Thoracic aorta (tissue), 2 donors: ENCODE measurements at regions not wholly inside any gene's neighbourhood (a gene's known extent, or its start where the extent isn't known, plus 50 kb on each side); places are given as distances from the start of the nearest gene placed in this dataset.

Experiments
- ATAC-seq: fragments of 150-250 bp; one replicate; pipeline ENCODE4 v1.8.0; 2017; ENCODE audit warnings: low read depth; ENCODE audit not compliant: insufficient number of reproducible peaks, low FRiP score
- DNase-seq: peaks from one replicate; pipeline ENCODE4 v3.0.0-alpha.2; 2020; ENCODE audit warnings: low spot score
- H3K27ac ChIP-seq, 2 donors: fragments of 200-600 bp; sonication (generic); 1 replicate in 1 of 2; 2 replicates in 1 of 2; pipeline ENCODE4 v1.5.1; 2016; ENCODE audit warnings: mild to moderate bottlenecking in 2 of 2, moderate library complexity in 2 of 2
- H3K27me3 ChIP-seq: fragments of 200-600 bp; sonication (generic); replicated peaks from 2 replicates; pipeline ENCODE4 v1.6.0; 2016; ENCODE audit warnings: mild to moderate bottlenecking; ENCODE audit not compliant: insufficient read depth
- H3K36me3 ChIP-seq: fragments of 200-600 bp; sonication (generic); one replicate; pipeline ENCODE4 v1.5.1; 2016
- H3K4me1 ChIP-seq, 2 donors: fragments of 200-600 bp; sonication (generic); 1 replicate in 1 of 2; 2 replicates in 1 of 2; pipeline versions ENCODE4 v1.5.1 to v1.6.0; 2016; ENCODE audit warnings: low read depth in 2 of 2, mild to moderate bottlenecking in 1 of 2; ENCODE audit not compliant: control insufficient read depth in 1 of 2
- H3K4me3 ChIP-seq: fragments of 200-600 bp; sonication (generic); 2 replicates; pipeline ENCODE4 v1.5.1; 2016; ENCODE audit warnings: mild to moderate bottlenecking
- H3K9me3 ChIP-seq: fragments of 200-600 bp; sonication (generic); 2 replicates; pipeline ENCODE4 v1.5.1; 2016
- TF ChIP-seq, protein P1 (sequence below): fragments of 200-600 bp; sonication (generic); IDR thresholded peaks from one replicate; pipeline ENCODE4 v1.5.1; 2019; ENCODE audit warnings: antibody characterized with exemption

DNA sequence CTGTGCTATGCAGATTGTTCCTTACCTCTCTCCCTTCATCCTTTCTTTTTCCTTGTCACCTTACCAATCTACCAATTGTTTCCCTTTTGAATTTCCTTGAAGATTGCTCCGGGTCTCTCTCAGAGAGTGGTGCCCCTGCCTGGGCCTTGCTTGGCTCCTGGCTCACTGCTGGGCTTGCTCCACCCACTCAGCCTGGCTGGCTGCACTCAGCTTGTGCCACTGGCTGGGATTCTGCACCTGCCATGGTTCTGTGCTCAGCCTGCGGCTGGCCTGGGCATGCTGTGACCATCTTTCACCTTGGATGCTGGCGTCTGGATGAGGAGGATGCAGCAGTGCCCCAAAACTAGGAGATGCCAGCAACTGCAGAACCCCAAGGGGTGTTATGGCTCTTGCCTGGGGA is 463.9 kb upstream of the CXADR start:
- ATAC-seq (no peak), DNase-seq (no peak)
- Histone ChIP-seq H3K4me1 (no peaks in the 10 kb centered on the region), H3K27me3 (no peaks in the 10 kb centered on the region), H3K36me3 (no peaks in the 10 kb centered on the region), H3K9me3 (no peaks in the 10 kb centered on the region), H3K4me3 (no peak overlapping the region), H3K27ac (no peak overlapping the region)
- TF ChIP-seq, protein P1, sequence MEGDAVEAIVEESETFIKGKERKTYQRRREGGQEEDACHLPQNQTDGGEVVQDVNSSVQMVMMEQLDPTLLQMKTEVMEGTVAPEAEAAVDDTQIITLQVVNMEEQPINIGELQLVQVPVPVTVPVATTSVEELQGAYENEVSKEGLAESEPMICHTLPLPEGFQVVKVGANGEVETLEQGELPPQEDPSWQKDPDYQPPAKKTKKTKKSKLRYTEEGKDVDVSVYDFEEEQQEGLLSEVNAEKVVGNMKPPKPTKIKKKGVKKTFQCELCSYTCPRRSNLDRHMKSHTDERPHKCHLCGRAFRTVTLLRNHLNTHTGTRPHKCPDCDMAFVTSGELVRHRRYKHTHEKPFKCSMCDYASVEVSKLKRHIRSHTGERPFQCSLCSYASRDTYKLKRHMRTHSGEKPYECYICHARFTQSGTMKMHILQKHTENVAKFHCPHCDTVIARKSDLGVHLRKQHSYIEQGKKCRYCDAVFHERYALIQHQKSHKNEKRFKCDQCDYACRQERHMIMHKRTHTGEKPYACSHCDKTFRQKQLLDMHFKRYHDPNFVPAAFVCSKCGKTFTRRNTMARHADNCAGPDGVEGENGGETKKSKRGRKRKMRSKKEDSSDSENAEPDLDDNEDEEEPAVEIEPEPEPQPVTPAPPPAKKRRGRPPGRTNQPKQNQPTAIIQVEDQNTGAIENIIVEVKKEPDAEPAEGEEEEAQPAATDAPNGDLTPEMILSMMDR: no peak

DNA sequence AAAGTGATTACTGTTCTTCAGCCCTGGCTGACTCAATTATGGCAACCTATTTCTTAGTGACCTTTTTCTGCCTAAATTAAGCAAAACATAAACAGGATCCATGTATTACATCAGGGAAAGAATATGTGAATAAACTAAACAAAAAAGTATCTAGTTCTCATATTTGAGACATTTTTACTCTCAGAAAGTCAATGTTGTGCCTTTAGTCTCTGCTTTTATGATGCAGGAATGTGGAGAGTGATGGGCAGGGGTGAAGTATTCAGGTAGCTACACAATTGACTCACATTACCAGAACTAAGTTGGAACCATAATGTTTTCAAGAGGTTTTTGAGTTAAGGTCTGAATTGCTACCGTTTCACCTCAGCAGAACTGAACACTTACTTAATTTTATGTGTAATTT is 462.7 kb upstream of the CXADR start:
- no peak overlapping the region for H3K27ac ChIP-seq
- H3K4me1 ChIP-seq: no peaks in the 10 kb centered on the region
- ATAC-seq: no peak
- TF ChIP-seq, protein P1: no peak
- no peaks in the 10 kb centered on the region for H3K9me3 ChIP-seq
- no peaks in the 10 kb centered on the region for H3K27me3 ChIP-seq
- no peak for DNase-seq
- H3K36me3 ChIP-seq: no peaks in the 10 kb centered on the region
- no peak overlapping the region for H3K4me3 ChIP-seq

DNA sequence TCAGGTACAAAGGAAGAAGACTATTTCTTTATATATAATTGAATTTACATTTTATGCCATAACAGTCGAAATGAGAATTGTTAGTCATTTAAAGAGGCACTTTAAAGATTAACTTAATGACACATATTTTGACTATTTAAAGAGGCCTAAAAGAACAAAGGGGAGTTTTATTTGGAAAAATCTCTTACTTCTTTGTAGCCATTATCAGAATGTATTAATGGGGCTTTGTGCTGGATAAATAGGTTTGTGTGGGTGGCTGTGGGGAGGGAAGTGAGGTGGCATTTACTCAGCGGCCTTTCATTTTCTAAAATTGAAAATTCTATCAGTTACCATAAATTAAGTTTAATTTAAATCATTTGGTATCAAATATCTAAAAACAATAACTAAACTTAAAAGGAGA is 462.2 kb upstream of the CXADR start:
- Histone ChIP-seq H3K27ac (no peak overlapping the region), H3K4me1 (no peaks in the 10 kb centered on the region), H3K4me3 (no peak overlapping the region), H3K36me3 (no peaks in the 10 kb centered on the region), H3K9me3 (no peaks in the 10 kb centered on the region), H3K27me3 (no peaks in the 10 kb centered on the region)
- ATAC-seq (no peak), DNase-seq (no peak)
- TF ChIP-seq, protein P1: no peak

DNA sequence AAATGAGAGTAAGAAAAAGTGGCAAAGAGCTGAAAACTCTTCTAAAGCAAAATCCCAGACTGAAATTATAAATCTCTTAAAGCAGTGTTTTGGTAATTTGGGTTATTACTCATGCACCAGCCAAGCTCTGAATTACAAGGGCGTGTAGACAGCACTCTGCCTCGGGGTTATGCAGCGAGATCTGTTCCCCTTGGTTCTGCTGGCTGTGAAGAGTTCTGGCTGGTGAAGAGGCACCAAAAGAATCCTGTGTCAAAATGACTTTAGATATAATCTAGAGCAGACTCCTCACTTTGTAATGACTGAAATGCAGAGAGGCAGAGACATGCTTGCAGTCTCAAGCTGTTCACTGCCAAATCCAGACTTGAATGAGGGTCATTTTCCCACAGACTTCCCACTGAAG is 461.8 kb upstream of the CXADR start:
- H3K27ac ChIP-seq: no peak overlapping the region
- no peak overlapping the region for H3K4me3 ChIP-seq
- H3K4me1 ChIP-seq: no peaks in the 10 kb centered on the region
- ATAC-seq (no peak), DNase-seq (no peak)
- no peaks in the 10 kb centered on the region for H3K9me3 ChIP-seq
- H3K36me3 ChIP-seq: no peaks in the 10 kb centered on the region
- H3K27me3 ChIP-seq: no peaks in the 10 kb centered on the region
- TF ChIP-seq, protein P1: no peak

DNA sequence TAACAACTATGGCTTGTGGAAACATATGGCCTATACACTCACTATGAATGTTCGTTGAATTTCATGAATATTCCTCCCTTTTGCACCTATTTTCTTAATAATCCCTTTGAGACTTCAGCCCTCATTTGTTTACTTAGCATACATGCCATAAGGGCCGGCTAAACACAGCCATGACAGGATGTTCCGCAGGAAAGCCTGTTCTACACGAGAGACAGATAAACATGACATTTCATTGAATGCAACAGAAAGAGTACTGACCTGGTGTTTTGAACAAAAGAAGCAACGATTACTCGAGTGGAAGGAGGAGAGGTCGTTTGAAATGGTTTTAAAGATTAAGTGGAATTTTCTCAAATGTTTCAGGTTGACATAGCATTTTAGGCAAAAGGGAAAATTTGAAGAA is 459.5 kb upstream of the CXADR start:
- Histone ChIP-seq H3K9me3 (no peaks in the 10 kb centered on the region), H3K27ac (no peak overlapping the region), H3K36me3 (no peaks in the 10 kb centered on the region), H3K4me3 (no peak overlapping the region), H3K27me3 (no peaks in the 10 kb centered on the region), H3K4me1 (no peaks in the 10 kb centered on the region)
- TF ChIP-seq, protein P1: no peak
- no peak for DNase-seq
- no peak for ATAC-seq
